ENCODE measurements at regions not wholly inside any gene's neighbourhood (a gene's known extent, or its start where the extent isn't known, plus 50 kb on each side); places are given as distances from the start of the nearest gene placed in this dataset.

DNA sequence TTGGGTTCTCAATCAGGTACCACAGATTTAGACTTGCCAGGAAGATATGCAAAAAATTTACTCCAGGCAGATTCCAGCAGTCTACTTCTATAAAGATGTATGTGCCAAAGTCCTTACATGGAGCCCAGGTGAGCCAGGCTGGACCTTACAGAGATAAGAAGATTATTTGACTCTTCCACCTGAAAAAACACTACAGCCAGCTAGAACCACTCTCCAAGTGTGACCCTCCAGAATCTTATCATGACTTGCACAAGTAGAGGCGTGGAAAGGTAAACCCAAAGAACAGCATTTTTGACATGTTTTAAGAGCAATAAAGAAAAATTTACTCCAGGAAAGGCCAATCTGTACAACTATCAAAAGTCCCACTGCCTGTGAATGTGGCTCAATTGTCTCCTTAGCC is 146.8 kb upstream of the DPT start:
- DNase-seq: no peak

- DNase-seq: no peak
Measured at GRCh38 chr1:168876830-168877229, 147.8 kb upstream of the DPT start.

DNA sequence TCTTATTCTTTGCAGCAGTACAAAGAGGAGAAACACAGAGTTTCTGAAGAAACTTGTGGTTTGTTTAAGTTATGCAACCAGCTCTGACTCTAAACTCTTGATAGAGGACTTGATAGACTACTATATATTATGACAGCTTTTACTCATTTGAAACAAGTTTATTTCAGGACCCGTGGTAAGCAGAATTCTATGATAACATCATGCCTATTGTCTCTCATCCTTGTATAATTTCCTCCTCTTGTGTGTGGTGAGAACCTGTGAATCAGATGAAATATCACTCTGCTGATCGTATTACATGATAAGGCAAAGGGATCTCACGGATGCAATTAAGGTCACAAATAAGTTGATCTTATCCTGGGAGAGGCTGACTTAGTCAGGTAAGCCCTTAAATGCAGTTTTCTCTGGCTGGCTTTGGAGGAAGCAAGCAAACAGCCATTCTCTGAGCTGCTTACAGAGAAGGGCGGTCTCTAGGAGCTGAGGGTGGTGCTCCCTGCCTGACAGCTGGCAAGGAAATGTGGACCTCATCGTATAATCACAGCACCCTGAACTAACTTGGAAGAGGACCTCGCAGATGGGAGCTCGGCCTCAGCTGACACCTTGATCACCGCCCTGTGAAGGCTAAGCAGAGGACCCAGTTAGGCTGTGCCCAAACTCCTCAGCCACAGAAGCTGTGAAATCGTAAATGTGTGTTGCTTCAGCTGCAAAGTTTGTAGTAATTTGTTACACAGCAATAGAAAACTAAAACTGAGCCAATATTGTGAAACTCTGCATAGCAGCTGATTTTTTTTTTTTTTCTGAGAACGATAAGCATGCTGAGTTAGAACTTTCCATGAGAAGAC is 151.1 kb upstream of the DPT start:
- peak in 1 of 2 experiments; percentile 25 for DNase-seq

- DNase-seq: no peak
Measured at GRCh38 chr1:168881656-168882260, 152.8 kb upstream of the DPT start.

DNA sequence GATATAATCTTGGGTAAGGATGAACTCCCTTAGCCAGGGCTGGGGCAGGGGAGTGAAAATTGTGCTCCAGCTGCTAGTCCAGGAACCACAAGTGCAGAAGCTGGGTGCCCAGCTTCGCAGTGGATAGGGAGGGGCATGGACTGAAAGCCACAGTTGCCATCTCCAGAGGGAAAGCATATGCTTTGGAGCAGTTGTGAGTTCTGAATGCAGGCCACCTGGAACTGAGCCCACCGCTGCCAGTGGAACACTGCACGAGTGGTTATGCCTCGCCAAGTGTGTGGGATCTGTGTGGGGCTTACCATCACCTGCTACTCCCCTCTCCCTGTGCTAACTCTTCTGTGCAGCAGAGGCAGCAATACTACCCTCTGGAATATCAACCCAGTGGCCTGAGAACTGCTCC is 158.4 kb upstream of the DPT start:
- DNase-seq: no peak

DNA sequence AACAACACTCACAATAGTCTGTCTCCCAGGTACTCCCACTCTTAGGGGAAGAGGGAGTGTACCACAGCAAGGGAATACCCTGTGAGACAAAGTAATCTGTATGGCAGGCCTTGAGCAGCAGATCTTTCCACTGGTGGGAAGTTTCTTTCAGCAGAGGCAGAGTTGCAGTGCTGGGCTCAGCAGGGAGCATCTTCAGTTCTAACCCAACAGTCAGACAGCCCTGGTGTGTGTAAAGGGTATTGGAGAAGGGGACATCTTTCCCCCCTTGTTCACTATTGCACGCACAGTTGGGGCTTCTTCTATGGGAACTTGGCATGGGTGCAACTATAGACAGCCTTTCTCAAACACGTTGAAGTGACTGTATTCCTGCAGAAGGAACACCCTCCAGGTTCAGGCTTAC is 159.4 kb upstream of the DPT start:
- no peak for DNase-seq

DNA sequence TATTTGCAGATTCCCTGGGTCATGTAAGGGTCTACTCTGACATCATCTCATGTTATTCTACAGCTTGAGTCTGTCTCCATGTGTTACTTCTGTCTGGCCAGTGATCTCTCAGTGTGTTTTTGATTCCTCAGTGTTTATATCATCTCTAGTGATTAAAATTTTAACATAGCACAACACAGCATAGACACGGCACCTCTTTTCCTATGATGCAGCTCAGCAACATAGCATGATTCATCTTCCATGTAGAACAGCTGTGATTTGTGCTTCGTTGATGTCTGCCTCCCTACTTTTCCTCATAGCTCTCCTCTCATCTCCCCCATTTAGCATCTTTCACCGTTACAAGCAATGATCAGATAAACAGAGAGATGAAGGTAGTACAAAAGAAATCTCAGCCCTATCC is 163.9 kb upstream of the DPT start:
- DNase-seq: no peak

- peak in 1 of 2 experiments; percentile 17 for DNase-seq
Measured at GRCh38 chr1:168893359-168893801, 164.4 kb upstream of the DPT start.

DNA sequence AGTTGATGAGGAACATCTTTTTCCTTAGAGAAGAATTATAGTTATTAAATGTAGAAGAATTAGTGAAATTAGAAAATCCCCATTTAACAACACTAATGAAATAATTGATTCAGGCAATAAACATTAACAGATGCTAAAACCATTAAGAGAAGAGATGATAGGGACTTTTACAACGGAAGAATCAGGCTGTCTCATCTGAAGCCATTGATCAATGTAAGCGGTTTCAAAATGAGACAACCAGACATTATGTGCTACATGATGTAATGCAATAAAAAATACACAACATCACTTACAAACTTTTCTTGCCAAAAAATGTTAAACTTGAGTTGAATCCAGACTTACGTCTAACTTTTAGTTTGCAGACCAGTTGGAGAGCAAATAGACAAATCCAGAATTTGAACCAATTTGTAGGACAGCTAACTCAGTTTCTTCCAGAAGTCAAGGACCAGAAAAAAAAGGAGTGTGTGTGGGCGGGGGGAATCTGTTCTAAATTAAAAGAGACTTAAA is 165.4 kb upstream of the DPT start:
- DNase-seq: no peak

DNA sequence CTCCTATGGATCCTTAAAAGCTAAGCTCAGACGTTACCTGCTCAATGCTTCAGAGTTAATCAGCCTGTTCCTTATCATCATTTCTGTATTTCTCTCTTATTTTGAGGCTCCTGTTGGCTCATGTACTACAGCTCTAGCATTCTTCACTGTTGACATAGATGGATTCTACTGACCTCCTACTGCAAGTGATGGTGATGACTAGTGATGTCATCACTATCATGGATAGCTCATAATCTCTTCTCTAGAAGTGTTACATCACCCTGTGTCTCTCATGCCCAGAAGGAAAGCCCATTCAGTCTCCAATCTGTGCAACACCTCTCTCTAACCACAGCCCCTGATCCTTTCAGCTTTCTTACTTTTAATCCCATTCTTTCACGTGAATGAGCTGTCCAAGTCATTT is 168.2 kb upstream of the DPT start:
- DNase-seq: no peak

DNA sequence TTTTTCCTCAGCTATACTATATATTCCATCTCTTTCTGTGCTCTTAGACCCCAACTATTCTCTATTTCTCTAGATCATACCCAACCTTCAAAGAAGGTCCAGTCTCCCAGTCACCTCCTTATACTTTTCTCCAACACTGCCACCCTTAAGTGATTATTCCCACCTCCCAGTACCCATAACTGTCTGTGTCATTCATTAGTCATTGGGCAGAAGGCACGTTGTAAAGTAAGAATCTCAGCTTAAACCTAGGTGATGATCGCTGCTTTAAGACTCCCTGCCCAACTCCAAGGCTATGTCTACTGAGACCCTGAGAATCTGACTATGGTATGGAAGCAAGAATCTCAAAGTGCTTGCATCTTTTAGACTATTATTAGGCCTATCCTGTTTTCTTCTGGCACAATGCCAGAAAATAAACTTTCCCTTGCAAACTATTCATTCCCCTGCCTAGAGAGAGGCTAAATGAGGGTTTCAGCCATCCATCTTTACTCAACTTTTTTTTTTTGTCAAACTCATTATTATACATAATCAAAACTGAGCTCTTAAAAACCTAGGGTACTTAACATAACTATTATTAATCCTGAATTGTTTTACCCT is 174.3 kb upstream of the DPT start:
- DNase-seq: no peak

DNA sequence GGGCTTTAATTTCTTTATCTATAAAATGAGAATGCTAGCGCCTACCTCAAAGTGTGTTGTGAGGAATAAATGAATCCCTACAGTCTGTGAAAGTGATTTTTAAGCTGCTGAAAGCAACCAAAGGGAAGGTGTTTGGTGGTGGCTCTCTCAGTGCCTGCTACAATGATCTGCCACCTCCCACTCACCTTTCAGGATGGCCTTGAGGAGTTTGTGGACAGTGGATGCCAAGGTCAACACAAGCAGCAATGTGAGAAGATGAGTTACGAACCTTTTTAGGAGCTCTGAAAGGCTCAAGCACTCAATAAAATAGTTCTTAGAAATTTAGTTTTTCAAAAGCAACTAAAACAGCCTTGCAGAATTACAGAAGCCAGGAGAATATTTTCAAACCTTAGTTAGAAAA is 176.6 kb upstream of the DPT start:
- no peak for DNase-seq

DNA sequence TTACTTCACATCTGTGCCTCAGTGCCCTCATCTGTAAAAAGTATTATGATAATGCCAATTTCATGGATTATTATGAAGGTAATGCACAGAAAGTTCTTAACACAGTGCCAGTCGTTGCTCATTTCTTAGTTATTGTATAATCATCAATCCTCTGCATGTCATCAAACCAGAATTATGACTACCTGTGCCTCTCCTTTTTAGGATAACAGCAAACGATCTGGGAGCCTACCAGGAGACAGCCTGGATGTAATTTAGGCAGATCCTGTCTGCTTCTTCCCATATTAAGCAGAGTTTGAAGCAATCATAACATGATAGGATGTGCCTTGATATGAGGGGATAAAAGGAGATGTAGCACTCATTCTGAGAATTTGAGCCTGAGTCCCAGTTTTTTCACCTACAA is 177.4 kb upstream of the DPT start:
- no peak for DNase-seq

- DNase-seq: peak; percentile 27 to 37
Measured at GRCh38 chr1:168907053-168907452, 178.0 kb upstream of the DPT start.

GRCh38 chr1:168907786-168908348 is 178.9 kb upstream of the DPT start:
- no peak for DNase-seq

GRCh38 chr1:168910403-168910802 is 181.4 kb upstream of the DPT start:
- DNase-seq: no peak

DNA sequence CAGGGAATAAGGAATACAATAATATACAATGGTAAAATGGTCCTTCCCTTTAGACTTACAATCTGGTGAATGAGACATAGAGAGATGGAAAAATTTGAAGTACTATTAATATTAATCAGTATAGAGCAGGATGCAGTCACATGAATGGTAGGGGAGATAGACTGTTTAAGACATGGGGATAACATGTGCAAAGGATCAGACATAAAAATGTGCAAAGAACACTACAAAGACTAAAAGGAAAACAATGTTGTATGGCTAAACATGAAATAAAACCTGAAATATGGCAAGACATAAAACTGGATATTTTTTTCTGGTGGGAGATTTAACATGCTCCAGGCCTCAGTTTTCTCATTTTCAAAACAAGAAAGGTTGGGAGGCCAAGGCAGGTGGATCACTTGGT is 182.4 kb upstream of the DPT start:
- DNase-seq: no peak

- no peak for DNase-seq
Measured at GRCh38 chr1:168913711-168914463, 184.9 kb upstream of the DPT start.

DNA sequence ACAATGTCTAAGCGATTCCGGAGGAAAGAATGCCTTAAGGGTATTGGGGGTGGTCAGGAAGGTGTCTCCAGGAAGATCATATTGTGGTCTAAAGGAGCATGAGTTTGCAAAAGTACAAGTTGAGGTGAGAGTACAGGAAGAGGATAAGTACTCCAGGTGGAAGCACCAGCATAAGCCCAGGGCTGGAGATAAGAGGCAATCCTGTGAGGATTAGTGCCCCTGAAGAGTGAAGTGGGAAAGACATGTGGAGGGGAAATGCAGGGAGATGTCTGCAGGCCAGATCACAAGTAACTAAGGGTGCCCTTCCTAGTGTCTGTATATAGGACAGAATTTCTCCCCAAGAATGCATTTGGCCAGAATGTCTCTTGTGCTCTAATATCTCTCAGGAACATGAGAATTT is 188.3 kb upstream of the DPT start:
- no peak for DNase-seq

- DNase-seq: no peak
Measured at GRCh38 chr1:168917796-168918195, 188.7 kb upstream of the ATP1B1 start.

DNA sequence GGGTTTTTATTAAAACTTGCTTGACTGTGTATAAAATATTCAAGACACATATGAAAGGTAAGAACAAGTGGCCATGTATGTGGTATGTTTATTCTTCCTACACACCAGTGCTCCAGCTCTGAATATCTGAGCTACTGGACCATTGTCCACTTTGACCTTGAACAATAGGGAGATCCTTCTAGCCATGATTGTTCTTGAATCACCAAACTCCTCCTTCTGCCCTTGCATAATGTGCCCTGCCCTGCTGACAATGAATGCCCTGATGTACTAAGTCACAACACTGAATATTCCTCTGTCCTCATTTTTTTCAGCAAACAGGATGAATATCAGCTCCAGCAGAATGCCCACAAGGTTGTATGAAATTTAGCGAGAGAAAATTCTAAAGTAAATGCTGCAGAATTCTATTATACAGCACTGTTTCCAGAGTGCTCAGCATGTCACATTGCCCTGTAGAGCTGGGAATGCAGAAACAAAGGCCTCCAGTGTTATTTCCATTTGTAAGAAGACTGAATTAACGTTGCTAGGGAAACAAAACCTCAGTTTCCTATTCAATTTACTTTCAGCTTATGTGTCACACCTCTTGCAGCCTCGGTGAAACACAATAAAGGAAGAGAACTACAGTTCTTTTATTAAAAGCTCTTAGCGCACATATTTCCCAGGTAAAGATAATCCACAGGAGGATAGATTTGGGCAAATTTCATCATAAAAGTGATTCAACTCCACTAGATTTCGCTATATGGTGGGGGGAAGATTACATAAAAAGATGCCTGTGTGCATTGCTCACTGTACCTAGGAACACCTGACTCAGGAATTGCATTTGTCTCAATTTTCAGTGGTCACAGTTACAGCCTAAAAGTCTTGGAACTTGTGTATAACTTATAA is 187.4 kb upstream of the ATP1B1 start:
- peak; percentile 9 to 33 for DNase-seq
